CD4-positive, alpha-beta memory T cell (primary cell): ENCODE measurements at regions not wholly inside any gene's neighbourhood (a gene's known extent, or its start where the extent isn't known, plus 50 kb on each side); places are given as distances from the start of the nearest gene placed in this dataset.
"Not testable (repeated sequence)": the region's sequence is repeated elsewhere in the genome, so short reads cannot be mapped to it uniquely, and the experiment has no call there.

Source experiments
- CTCF ChIA-PET: fragments of 350-600 bp; sonication (Branson Sonifier 250); formaldehyde crosslinking; loops from one replicate; lab custom pipeline; 2021; ENCODE audit warnings: inconsistent platforms; ENCODE audit not compliant: partially characterized antibody; lab: Charles Lee
- POLR2A ChIA-PET: fragments of 350-600 bp; sonication (Branson Sonifier 250); formaldehyde crosslinking; loops from one replicate; lab custom pipeline; 2021; ENCODE audit not compliant: partially characterized antibody; lab: Charles Lee
- DNase-seq, 5 donors: peaks; one replicate each; pipeline versions ENCODE4 v3.0.0 to v3.0.0-alpha.2; 2020 to 2022; ENCODE audit warnings: mixed read lengths in 1 of 5
- H3K27ac ChIP-seq: one replicate; pipeline ENCODE4 v1.7.0; 2013; ENCODE audit warnings: low read depth, low read length
- H3K27me3 ChIP-seq: 2 replicates; pipeline ENCODE4 v1.7.0; 2013; ENCODE audit warnings: mild to moderate bottlenecking, low read length, moderate library complexity; ENCODE audit not compliant: insufficient read depth
- H3K36me3 ChIP-seq: 2 replicates; pipeline ENCODE4 v1.7.0; 2013; ENCODE audit warnings: mild to moderate bottlenecking, low read length, moderate library complexity; ENCODE audit not compliant: insufficient read depth
- H3K4me1 ChIP-seq: 2 replicates; pipeline ENCODE4 v1.7.0; 2013; ENCODE audit warnings: mild to moderate bottlenecking, low read length, moderate library complexity; ENCODE audit not compliant: insufficient read depth
- H3K4me3 ChIP-seq, 2 donors: one replicate each; pipeline ENCODE4 v1.7.0; 2013; ENCODE audit warnings: low read length in 2 of 2, mild to moderate bottlenecking in 1 of 2
- H3K9me3 ChIP-seq, 2 donors: one replicate each; pipeline ENCODE4 v1.7.0; 2013; ENCODE audit warnings: low read length in 2 of 2, control low read depth in 1 of 2; ENCODE audit not compliant: control insufficient read depth in 1 of 2
- H3K27ac Mint-ChIP-seq, 7 donors: one replicate each; pipeline ENCODE4 v1.8.0; 2020 to 2021; ENCODE audit warnings: mixed read lengths in 7 of 7, mild to moderate bottlenecking in 6 of 7, inconsistent platforms in 3 of 7, moderate library complexity in 3 of 7
- H3K27me3 Mint-ChIP-seq, 2 donors: one replicate each; pipeline ENCODE4 v1.8.0; 2020 to 2021; ENCODE audit warnings: mixed read lengths in 2 of 2
- H3K36me3 Mint-ChIP-seq, 2 donors: one replicate each; pipeline ENCODE4 v1.8.0; 2020 to 2021; ENCODE audit warnings: mixed read lengths in 2 of 2, inconsistent platforms in 1 of 2, mild to moderate bottlenecking in 1 of 2
- H3K4me1 Mint-ChIP-seq, 4 donors: one replicate each; pipeline ENCODE4 v1.8.0; 2020 to 2021; ENCODE audit warnings: mixed read lengths in 4 of 4, mild to moderate bottlenecking in 1 of 4
- H3K4me3 Mint-ChIP-seq, 8 donors: one replicate each; pipeline ENCODE4 v1.8.0; 2020 to 2021; ENCODE audit warnings: mixed read lengths in 8 of 8, mild to moderate bottlenecking in 7 of 8, moderate library complexity in 6 of 8, inconsistent platforms in 3 of 8
- H3K9me3 Mint-ChIP-seq, 8 donors: one replicate each; pipeline ENCODE4 v1.8.0; 2020 to 2021; ENCODE audit warnings: mixed read lengths in 8 of 8, mild to moderate bottlenecking in 5 of 8, inconsistent platforms in 3 of 8, moderate library complexity in 1 of 8
- intact Hi-C: fragments of 100-400 bp; cut with micrococcal nuclease; formaldehyde crosslinking; loops from one replicate; pipeline ENCODE4 v1.15.1; 2023

DNA sequence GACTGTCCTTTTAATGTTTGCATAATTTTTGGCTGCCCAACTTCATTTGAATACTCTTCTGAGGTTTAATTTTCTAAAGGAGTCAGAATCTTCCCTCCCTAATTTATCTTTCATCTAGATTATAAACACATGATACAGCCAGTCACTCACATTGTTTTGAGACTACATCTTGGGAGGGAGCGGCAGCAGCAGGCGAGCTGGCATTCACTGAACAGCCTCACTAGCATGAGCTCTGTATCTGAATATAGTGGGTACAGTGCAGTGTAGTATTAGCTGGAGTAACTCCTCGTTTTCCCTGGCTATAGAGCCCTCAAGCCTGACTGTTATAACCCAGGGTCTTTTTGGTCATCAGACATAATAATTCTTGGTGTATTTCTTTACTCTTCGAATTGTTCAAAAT, 969.2 kb upstream of the COX7C start:
- intact Hi-C loops, result no loop called here
- ChIA-PET CTCF (no interaction called here), POLR2A (no interaction called here)
- Histone ChIP-seq H3K4me1 (no peaks in the 10 kb centered on the region), H3K27ac (no peak overlapping the region), H3K9me3 (no peaks in the 10 kb centered on the region), H3K36me3 (no peaks in the 10 kb centered on the region), H3K27me3 (no peaks in the 10 kb centered on the region), H3K4me3 (no peak overlapping the region)
- Mint-ChIP-seq H3K27ac (no peak overlapping the region), H3K4me1 (no peaks in the 10 kb centered on the region), H3K27me3 (no peaks in the 10 kb centered on the region), H3K9me3 (peaks cover 0 to 6% (median 2%) of the 10 kb centered on the region in 8 donors), H3K4me3 (no peak overlapping the region), H3K36me3 (no peaks in the 10 kb centered on the region)
- DNase-seq, result no peak

DNA sequence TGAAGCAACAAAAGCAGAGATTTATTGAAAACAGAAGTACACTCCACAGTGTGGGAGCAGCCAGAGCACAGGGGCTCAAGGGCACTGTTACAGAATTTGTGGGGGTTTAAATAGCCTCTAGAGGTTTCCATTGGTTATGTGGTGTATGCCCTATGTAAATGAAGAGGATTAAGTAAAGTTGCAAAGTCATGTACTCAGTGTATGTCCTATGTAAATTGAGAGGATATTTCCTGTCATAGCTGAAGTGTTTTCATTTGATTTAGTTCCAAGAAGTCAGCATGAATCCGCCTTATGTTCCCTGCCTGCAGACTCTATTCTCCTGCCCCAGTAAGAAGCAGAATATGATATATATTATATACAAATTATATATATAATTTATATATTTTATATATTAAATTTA, 966.0 kb upstream of the COX7C start:
- no peak overlapping the region for H3K27ac Mint-ChIP-seq
- intact Hi-C loops, result no loop called here
- ChIA-PET POLR2A (no interaction called here), CTCF (no interaction called here)
- no peaks in the 10 kb centered on the region for H3K36me3 Mint-ChIP-seq
- Histone ChIP-seq H3K4me1 (no peaks in the 10 kb centered on the region), H3K4me3 (no peak overlapping the region), H3K36me3 (no peaks in the 10 kb centered on the region), H3K9me3 (no peaks in the 10 kb centered on the region), H3K27ac (no peak overlapping the region), H3K27me3 (no peaks in the 10 kb centered on the region)
- no peaks in the 10 kb centered on the region for H3K4me1 Mint-ChIP-seq
- H3K9me3 Mint-ChIP-seq, result peaks cover 1 to 25% (median 14%) of the 10 kb centered on the region in 8 donors
- no peaks in the 10 kb centered on the region for H3K27me3 Mint-ChIP-seq
- H3K4me3 Mint-ChIP-seq, result no peak overlapping the region
- DNase-seq, result no peak

DNA sequence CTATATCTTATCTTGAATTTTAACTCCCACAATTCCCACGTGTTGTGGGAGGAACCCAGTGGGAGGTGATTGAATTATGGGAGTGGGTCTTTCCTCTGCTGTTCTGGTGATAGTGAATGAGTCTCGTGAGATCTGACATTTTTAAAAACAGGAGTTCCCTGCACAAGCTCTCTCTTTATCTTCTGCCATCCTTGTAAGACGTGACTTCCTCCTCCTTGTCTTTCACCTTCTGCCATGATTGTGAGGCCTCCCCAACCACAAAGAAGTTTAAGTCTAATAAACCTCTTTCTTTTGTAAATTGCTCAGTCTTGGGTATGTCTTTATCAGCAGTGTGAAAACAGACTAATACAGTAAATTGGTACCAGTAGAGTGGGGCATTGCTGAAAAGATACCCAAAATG, 963.6 kb upstream of the COX7C start:
- H3K4me1 ChIP-seq, CTCF ChIA-PET, H3K4me3 ChIP-seq, H3K27me3 Mint-ChIP-seq, H3K4me3 Mint-ChIP-seq, H3K27me3 ChIP-seq, intact Hi-C loops, POLR2A ChIA-PET, H3K27ac Mint-ChIP-seq, H3K27ac ChIP-seq, DNase-seq, H3K4me1 Mint-ChIP-seq, H3K36me3 ChIP-seq, H3K36me3 Mint-ChIP-seq, H3K9me3 ChIP-seq: not testable (repeated sequence)
- peaks cover 0 to 28% (median 14%) of the 10 kb centered on the region in 8 donors for H3K9me3 Mint-ChIP-seq

DNA sequence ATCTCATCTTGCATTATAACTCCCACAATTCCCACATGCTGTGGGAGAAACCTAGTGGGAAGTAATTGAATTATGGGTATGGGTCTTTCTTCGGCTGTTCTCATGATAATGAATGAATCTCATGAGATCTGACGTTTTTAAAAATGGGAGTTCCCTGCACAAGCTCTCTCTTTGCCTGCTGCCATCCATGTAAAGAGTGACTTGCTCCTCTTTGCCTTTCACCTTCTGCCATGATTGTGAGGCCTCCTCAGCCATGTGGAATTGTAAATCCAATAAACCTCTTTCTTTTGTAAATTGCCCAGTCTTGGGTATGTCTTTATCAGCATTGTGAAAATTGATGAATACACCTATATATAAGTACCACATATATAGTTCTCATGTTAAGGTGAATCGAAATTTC, 961.7 kb upstream of the COX7C start:
- Mint-ChIP-seq H3K27ac (no peak overlapping the region), H3K4me3 (no peak overlapping the region), H3K9me3 (peaks cover 0 to 28% (median 14%) of the 10 kb centered on the region in 8 donors), H3K36me3 (no peaks in the 10 kb centered on the region), H3K4me1 (no peaks in the 10 kb centered on the region), H3K27me3 (no peaks in the 10 kb centered on the region)
- DNase-seq, result no peak
- intact Hi-C loops, result no loop called here
- Histone ChIP-seq H3K27me3 (no peaks in the 10 kb centered on the region), H3K4me3 (no peak overlapping the region), H3K9me3 (no peaks in the 10 kb centered on the region), H3K27ac (no peak overlapping the region), H3K4me1 (no peaks in the 10 kb centered on the region), H3K36me3 (no peaks in the 10 kb centered on the region)
- ChIA-PET POLR2A (no interaction called here), CTCF (no interaction called here)

DNA sequence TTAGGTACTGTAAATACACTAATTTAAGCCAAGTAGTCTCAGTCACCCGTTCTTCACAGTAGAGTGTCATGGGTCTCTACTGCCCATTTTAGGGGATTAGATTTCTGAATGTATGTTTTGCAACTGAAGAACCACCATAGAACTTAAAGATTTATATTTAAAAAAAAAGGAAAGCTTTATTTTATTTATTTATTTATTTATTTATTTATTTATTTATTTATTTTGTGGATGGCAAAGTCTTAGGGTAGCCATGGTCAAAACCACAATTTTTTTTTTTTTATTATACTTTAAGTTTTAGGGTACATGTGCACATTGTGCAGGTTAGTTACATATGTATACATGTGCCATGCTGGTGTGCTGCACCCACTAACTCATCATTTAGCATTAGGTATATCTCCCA, 960.4 kb upstream of the COX7C start:
- H3K4me3 Mint-ChIP-seq, H3K27ac ChIP-seq, H3K36me3 ChIP-seq, H3K27me3 ChIP-seq, DNase-seq, H3K4me1 Mint-ChIP-seq, H3K27me3 Mint-ChIP-seq, intact Hi-C loops, CTCF ChIA-PET, H3K4me3 ChIP-seq, POLR2A ChIA-PET, H3K36me3 Mint-ChIP-seq, H3K27ac Mint-ChIP-seq, H3K9me3 ChIP-seq, H3K4me1 ChIP-seq: not testable (repeated sequence)
- peaks cover 0 to 24% (median 14%) of the 10 kb centered on the region in 8 donors for H3K9me3 Mint-ChIP-seq

DNA sequence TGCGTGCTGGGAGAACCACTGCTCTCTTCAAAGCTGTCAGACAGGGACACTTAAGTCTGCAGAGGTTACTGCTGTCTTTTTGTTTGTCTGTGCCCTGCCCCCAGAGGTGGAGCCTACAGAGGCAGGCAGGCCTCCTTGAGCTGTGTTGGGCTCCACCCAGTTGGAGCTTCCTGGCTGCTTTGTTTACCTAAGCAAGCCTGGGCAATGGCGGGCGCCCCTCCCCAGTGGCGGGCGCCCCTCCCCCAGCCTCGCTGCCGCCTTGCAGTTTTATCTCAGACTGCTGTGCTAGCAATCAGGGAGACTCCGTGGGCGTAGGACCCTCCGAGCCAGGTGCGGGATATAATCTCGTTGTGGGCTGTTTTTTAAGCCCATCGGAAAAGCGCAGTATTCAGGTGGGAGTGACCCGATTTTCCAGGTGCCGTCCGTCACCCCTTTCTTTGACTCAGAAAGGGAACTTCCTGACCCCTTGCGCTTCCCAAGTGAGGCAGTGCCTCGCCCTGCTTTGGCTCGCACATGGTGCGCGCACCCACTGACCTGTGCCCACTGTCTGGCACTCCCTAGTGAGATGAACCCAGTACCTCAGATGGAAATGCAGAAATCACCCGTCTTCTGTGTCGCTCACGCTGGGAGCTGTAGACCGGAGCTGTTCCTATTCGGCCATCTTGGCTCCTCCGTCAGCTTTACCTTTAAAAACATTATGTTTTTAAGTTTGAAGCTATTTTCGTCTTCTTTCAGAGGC, 954.6 kb upstream of the COX7C start:
- H3K36me3 ChIP-seq, H3K27me3 Mint-ChIP-seq, H3K27me3 ChIP-seq, H3K4me1 Mint-ChIP-seq, H3K9me3 Mint-ChIP-seq, POLR2A ChIA-PET, H3K4me3 Mint-ChIP-seq, H3K4me1 ChIP-seq, H3K4me3 ChIP-seq, H3K36me3 Mint-ChIP-seq, intact Hi-C loops, H3K9me3 ChIP-seq, H3K27ac Mint-ChIP-seq, H3K27ac ChIP-seq, DNase-seq, CTCF ChIA-PET: not testable (repeated sequence)

DNA sequence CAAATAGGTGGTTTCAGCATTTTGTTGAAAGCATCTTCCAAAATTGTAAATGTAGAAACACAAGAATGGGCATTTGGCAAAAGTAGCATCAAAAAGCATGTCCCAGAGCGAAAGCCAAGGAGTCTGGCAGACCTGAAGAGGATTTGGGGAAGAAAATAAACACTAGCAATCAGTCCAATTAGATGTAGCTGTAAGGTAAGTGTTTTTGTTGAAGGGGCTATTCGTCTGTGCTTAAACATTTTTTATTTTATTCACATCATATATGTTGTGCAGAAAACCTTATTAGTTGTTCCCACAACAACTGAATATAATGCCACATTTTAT, 954.1 kb upstream of the COX7C start:
- no peaks in the 10 kb centered on the region for H3K4me1 ChIP-seq
- DNase-seq, result no peak
- H3K27ac ChIP-seq, result no peak overlapping the region
- Mint-ChIP-seq H3K27me3 (no peaks in the 10 kb centered on the region), H3K4me3 (no peak overlapping the region), H3K27ac (no peak overlapping the region), H3K36me3 (no peaks in the 10 kb centered on the region), H3K9me3 (peaks cover 0 to 9% (median 3%) of the 10 kb centered on the region in 8 donors), H3K4me1 (no peaks in the 10 kb centered on the region)
- ChIA-PET CTCF (no interaction called here), POLR2A (no interaction called here)
- no peaks in the 10 kb centered on the region for H3K9me3 ChIP-seq
- intact Hi-C loops, result no loop called here
- H3K27me3 ChIP-seq, result no peaks in the 10 kb centered on the region
- no peak overlapping the region for H3K4me3 ChIP-seq
- H3K36me3 ChIP-seq, result no peaks in the 10 kb centered on the region

DNA sequence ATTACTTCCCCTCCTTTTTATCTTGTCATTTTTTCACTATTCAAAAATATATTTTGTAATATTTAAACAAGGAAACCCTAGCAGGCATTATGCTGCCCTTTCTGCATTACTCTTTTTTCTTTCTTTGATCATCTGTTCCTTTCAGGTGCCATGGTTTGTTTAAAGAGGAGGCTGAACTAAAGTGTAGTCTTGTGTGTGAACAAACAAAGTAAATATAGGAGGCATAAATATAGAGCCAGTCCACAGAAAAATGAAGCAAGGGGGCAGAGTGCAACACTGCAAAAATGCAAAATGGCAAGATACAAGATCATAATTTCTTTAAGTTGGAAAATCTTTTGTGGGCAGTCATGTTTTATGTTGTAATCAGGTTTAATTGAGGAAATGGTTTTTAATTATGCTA, 947.3 kb upstream of the COX7C start:
- Mint-ChIP-seq H3K4me1 (no peaks in the 10 kb centered on the region), H3K36me3 (no peaks in the 10 kb centered on the region), H3K27ac (no peak overlapping the region), H3K9me3 (peaks cover 0 to 10% (median under 1%) of the 10 kb centered on the region in 8 donors), H3K4me3 (no peak overlapping the region), H3K27me3 (no peaks in the 10 kb centered on the region)
- no peak overlapping the region for H3K4me3 ChIP-seq
- intact Hi-C loops, result no loop called here
- H3K27ac ChIP-seq, result no peak overlapping the region
- CTCF ChIA-PET, result no interaction called here
- POLR2A ChIA-PET, result no interaction called here
- no peak for DNase-seq
- H3K27me3 ChIP-seq, result no peaks in the 10 kb centered on the region
- no peaks in the 10 kb centered on the region for H3K36me3 ChIP-seq
- H3K4me1 ChIP-seq, result no peaks in the 10 kb centered on the region
- H3K9me3 ChIP-seq, result no peaks in the 10 kb centered on the region
